ENCODE measurements at regions not wholly inside any gene's neighbourhood (a gene's known extent, or its start where the extent isn't known, plus 50 kb on each side); places are given as distances from the start of the nearest gene placed in this dataset.

DNA sequence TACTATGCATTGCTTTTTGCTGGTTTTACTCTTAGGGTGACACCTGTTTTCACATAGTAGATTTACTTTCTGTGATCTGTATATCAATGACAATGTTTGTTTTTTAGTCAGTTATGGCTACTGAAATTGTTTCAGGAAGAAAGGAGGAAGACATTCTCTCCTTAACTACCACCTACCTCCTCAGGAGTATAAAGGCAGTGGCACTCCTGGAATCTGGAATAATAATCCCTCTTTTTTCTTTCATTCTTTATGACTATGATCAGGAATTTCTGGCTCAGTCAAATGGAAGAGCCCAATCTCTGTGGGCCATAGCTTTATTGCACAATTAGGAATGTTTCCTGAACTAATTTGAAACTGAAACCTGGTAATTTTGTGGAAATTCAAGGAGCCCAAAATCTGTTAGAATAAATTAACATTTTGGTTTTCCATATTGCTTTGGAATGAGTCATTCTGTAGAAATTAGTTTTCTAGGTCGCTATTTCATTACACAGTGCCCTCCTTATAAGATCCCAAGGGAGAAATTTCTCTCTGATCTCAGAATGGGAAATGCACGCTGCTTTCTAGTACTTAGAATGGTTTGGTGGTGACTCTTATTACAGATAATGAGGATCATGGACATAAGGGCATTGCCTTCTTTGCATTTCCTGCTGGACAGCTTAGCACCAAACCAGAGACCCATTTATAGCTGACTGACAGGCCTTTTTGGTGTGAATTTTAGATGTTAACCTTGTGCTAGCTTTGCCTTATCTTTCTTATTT, 95.3 kb upstream of the VLDLR start:
- Histone ChIP-seq H4K20me1 (ENCODE audit: control insufficient read depth, insufficient read depth) (no peaks in the 10 kb centered on the region), H3K27me3 (replicated peaks in 1 of 2; ENCODE audit: control insufficient read depth in 2 of 2, insufficient read depth in 2 of 2, low read length in 1 of 2) (no peaks in the 10 kb centered on the region), H3K27ac (ENCODE audit: control insufficient read depth, insufficient read depth) (no peak overlapping the region), H3K36me3 (ENCODE audit: control insufficient read depth in 2 of 2, insufficient read depth in 2 of 2, low read length in 1 of 2) (no peaks in the 10 kb centered on the region), H3K4me1 (ENCODE audit: control insufficient read depth, insufficient read depth, low read length) (no peaks in the 10 kb centered on the region), H3K4me3 (no peak overlapping the region), H3K79me2 (ENCODE audit: control insufficient read depth, insufficient read depth, low read length) (no peaks in the 10 kb centered on the region), H3K9ac (ENCODE audit: control insufficient read depth, insufficient read depth, low read length) (no peak overlapping the region), H3K9me3 (replicated peaks; ENCODE audit: control insufficient read depth, insufficient read depth, low read length) (no peaks in the 10 kb centered on the region), H3K4me2 (ENCODE audit: control insufficient read depth, insufficient read depth) (no peak overlapping the region), H2AFZ (ENCODE audit: control insufficient read depth, low read depth, low read length) (no peak overlapping the region)
- SMC1A ChIA-PET (ENCODE audit: uncharacterized antibody, unreplicated experiment): no interaction called here
- 0% methylated on average over 2 of the region's 2 CpGs for WGBS (ENCODE audit: insufficient coverage, insufficient replicate concordance, low lambda C conversion rate, missing lambda C conversion rate)
- in situ Hi-C loops (cut with MboI) (no loop called here), intact Hi-C loops (cut with micrococcal nuclease; ENCODE audit: unreplicated experiment) (no loop called here)
- CTCF ChIA-PET: no interaction called here
- RAD21 ChIA-PET (ENCODE audit: unreplicated experiment): no interaction called here
- BruUV-seq (replicated peaks): no TSS peak
- ATAC-seq (no peak), FAIRE-seq (no peak), DNase-seq (ENCODE audit: low read depth, low spot score) (no peak)
- POLR2A ChIA-PET: no interaction called here
- no peak for TF ChIP-seq TCF12 (IDR thresholded peaks at IDR 0.05; ENCODE audit: low read depth, low read length)
- TF ChIP-seq SPI1 (IDR thresholded peaks at IDR 0.05; ENCODE audit: borderline replicate concordance, insufficient read depth, low read depth, low read length): no peak
- TF ChIP-seq KAT2A (conservative IDR thresholded peaks at IDR 0.05; ENCODE audit: control insufficient read depth, low read depth, low read length): no peak
- TF ChIP-seq, protein P1, sequence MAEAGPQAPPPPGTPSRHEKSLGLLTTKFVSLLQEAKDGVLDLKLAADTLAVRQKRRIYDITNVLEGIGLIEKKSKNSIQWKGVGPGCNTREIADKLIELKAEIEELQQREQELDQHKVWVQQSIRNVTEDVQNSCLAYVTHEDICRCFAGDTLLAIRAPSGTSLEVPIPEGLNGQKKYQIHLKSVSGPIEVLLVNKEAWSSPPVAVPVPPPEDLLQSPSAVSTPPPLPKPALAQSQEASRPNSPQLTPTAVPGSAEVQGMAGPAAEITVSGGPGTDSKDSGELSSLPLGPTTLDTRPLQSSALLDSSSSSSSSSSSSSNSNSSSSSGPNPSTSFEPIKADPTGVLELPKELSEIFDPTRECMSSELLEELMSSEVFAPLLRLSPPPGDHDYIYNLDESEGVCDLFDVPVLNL (IDR thresholded peaks at IDR 0.05; ENCODE audit: low read depth, low read length): no peak
- no peak for TF ChIP-seq SRF (IDR thresholded peaks at IDR 0.05; ENCODE audit: low read depth in 2 of 2, low read length in 2 of 2)
- no peak for TF ChIP-seq ZNF622 (IDR thresholded peaks at IDR 0.05)
- TF ChIP-seq, protein P2, sequence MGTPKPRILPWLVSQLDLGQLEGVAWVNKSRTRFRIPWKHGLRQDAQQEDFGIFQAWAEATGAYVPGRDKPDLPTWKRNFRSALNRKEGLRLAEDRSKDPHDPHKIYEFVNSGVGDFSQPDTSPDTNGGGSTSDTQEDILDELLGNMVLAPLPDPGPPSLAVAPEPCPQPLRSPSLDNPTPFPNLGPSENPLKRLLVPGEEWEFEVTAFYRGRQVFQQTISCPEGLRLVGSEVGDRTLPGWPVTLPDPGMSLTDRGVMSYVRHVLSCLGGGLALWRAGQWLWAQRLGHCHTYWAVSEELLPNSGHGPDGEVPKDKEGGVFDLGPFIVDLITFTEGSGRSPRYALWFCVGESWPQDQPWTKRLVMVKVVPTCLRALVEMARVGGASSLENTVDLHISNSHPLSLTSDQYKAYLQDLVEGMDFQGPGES (IDR thresholded peaks at IDR 0.05): no peak
- TF ChIP-seq CREM (IDR thresholded peaks at IDR 0.05; ENCODE audit: low read depth): no peak
- TF ChIP-seq, protein P3, sequence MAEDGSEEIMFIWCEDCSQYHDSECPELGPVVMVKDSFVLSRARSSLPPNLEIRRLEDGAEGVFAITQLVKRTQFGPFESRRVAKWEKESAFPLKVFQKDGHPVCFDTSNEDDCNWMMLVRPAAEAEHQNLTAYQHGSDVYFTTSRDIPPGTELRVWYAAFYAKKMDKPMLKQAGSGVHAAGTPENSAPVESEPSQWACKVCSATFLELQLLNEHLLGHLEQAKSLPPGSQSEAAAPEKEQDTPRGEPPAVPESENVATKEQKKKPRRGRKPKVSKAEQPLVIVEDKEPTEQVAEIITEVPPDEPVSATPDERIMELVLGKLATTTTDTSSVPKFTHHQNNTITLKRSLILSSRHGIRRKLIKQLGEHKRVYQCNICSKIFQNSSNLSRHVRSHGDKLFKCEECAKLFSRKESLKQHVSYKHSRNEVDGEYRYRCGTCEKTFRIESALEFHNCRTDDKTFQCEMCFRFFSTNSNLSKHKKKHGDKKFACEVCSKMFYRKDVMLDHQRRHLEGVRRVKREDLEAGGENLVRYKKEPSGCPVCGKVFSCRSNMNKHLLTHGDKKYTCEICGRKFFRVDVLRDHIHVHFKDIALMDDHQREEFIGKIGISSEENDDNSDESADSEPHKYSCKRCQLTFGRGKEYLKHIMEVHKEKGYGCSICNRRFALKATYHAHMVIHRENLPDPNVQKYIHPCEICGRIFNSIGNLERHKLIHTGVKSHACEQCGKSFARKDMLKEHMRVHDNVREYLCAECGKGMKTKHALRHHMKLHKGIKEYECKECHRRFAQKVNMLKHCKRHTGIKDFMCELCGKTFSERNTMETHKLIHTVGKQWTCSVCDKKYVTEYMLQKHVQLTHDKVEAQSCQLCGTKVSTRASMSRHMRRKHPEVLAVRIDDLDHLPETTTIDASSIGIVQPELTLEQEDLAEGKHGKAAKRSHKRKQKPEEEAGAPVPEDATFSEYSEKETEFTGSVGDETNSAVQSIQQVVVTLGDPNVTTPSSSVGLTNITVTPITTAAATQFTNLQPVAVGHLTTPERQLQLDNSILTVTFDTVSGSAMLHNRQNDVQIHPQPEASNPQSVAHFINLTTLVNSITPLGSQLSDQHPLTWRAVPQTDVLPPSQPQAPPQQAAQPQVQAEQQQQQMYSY (CRISPR knock-in tag; IDR thresholded peaks at IDR 0.05): no peak
- TF ChIP-seq JUNB (IDR thresholded peaks at IDR 0.05): no peak
- TF ChIP-seq RAD51 (IDR thresholded peaks at IDR 0.05): no peak
- TF ChIP-seq DPF2 (IDR thresholded peaks at IDR 0.05): no peak
- TF ChIP-seq ZNF384 (IDR thresholded peaks at IDR 0.05; ENCODE audit: borderline replicate concordance, low read depth, low read length): no peak
- TF ChIP-seq ZNF24 (IDR thresholded peaks at IDR 0.05): no peak
- TF ChIP-seq, protein P4, sequence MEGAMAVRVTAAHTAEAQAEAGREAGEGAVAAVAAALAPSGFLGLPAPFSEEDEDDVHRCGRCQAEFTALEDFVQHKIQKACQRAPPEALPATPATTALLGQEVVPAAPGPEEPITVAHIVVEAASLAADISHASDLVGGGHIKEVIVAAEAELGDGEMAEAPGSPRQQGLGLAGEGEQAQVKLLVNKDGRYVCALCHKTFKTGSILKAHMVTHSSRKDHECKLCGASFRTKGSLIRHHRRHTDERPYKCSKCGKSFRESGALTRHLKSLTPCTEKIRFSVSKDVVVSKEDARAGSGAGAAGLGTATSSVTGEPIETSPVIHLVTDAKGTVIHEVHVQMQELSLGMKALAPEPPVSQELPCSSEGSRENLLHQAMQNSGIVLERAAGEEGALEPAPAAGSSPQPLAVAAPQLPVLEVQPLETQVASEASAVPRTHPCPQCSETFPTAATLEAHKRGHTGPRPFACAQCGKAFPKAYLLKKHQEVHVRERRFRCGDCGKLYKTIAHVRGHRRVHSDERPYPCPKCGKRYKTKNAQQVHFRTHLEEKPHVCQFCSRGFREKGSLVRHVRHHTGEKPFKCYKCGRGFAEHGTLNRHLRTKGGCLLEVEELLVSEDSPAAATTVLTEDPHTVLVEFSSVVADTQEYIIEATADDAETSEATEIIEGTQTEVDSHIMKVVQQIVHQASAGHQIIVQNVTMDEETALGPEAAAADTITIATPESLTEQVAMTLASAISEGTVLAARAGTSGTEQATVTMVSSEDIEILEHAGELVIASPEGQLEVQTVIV (IDR thresholded peaks at IDR 0.05; ENCODE audit: borderline replicate concordance, partially characterized antibody): no peak
- TF ChIP-seq PML (IDR thresholded peaks at IDR 0.05; ENCODE audit: low read length): no peak
- TF ChIP-seq MTA3 (IDR thresholded peaks at IDR 0.05; ENCODE audit: borderline replicate concordance, low read length): no peak
